Sigmoid colon (tissue), 4 donors: ENCODE measurements at regions not wholly inside any gene's neighbourhood (a gene's known extent, or its start where the extent isn't known, plus 50 kb on each side); places are given as distances from the start of the nearest gene placed in this dataset.

Experiments used
- CTCF ChIP-seq, 4 experiments: fragments of 450-650 bp in 3 of 4; fragments of 200-600 bp in 1 of 4; IDR thresholded peaks; one replicate each; pipeline ENCODE4 v1.5.1; 2016 to 2019; ENCODE audit warnings: antibody characterized with exemption in 4 of 4, mild to moderate bottlenecking in 3 of 4, moderate library complexity in 2 of 4
- POLR2A ChIP-seq, 2 donors: fragments of 450-650 bp; IDR thresholded peaks; one replicate each; pipeline ENCODE4 v1.6.1; 2016; ENCODE audit warnings: antibody characterized with exemption in 2 of 2, mild to moderate bottlenecking in 2 of 2, moderate library complexity in 2 of 2
- POLR2AphosphoS5 ChIP-seq, 4 donors: sonication (generic); formaldehyde crosslinking; IDR thresholded peaks; one replicate each; pipeline ENCODE4 v1.6.1; 2017; ENCODE audit warnings: antibody characterized with exemption in 4 of 4

GRCh38 chr18:62634979-62635630 is 80.2 kb upstream of the PHLPP1 start:
- TF ChIP-seq CTCF (IDR thresholded peaks at IDR 0.05) (no peak), POLR2A (IDR thresholded peaks at IDR 0.05) (no peak), POLR2AphosphoS5 (IDR thresholded peaks at IDR 0.05) (no peak)
